ENCODE measurements at regions not wholly inside any gene's neighbourhood (a gene's known extent, or its start where the extent isn't known, plus 50 kb on each side); places are given as distances from the start of the nearest gene placed in this dataset.

- TF ChIP-seq CTCF (IDR thresholded peaks at IDR 0.05) (no peak), EZH2 (IDR thresholded peaks at IDR 0.05) (no peak), EZH2phosphoT487 (IDR thresholded peaks at IDR 0.05) (no peak)
These were observed 163.3 kb upstream of the RASGEF1B start for GRCh38 chr4:81634766-81635549.

Data from neural progenitor cell (in vitro differentiated cells).